GM19395 (cell line): ENCODE measurements at regions not wholly inside any gene's neighbourhood (a gene's known extent, or its start where the extent isn't known, plus 50 kb on each side); places are given as distances from the start of the nearest gene placed in this dataset.

Source experiments
- ATAC-seq: cut with Tn5 transposase; IDR thresholded peaks from one replicate; pipeline ENCODE4 v1.9.1; 2021; ENCODE audit warnings: mild to moderate bottlenecking, moderate library complexity; ENCODE audit not compliant: unreplicated experiment

DNA sequence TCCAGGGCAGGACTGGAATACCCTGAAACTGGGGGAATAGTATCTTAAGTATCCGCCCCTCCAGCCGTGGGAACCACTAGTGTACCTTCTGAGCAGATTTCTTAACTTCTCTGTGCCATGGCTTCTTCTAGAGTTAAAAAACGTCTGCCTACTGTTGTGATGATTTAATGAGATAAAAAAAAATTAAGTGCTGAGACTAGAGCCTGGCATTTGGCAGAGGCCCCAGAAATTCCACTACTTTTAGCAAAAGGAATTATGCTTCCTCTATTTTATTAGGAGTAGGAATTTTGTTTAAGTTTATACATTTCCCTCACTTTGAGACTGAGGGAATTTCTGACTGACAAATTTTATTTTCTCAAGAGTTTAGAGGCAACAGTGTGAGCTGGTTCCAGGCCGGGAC lies 371.2 kb upstream of the B3GAT1 start:
- no peak for ATAC-seq

DNA sequence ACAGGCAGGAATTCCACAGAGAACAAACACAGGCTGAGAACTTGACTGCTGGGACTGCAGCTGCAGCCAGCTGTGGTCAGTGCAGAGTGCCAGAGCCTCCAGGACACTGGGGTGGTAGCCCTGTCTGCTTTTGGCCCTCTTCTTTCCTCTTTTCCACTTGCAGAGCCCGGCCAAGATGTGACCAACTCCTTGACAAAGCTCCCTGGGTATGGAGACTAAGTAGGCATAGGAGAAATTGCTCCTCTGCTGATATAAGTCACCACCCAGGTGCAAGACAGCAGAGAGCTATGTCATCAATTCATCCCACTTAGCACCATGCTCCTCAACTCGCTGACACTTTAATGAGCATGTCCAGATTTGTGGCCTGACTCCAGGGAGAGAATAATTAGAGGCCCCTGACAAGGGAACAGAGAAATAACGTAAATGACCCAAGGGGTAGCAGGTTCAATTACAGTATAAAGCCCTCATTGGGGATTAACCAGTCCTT lies 369.4 kb upstream of the B3GAT1 start:
- no peak for ATAC-seq

DNA sequence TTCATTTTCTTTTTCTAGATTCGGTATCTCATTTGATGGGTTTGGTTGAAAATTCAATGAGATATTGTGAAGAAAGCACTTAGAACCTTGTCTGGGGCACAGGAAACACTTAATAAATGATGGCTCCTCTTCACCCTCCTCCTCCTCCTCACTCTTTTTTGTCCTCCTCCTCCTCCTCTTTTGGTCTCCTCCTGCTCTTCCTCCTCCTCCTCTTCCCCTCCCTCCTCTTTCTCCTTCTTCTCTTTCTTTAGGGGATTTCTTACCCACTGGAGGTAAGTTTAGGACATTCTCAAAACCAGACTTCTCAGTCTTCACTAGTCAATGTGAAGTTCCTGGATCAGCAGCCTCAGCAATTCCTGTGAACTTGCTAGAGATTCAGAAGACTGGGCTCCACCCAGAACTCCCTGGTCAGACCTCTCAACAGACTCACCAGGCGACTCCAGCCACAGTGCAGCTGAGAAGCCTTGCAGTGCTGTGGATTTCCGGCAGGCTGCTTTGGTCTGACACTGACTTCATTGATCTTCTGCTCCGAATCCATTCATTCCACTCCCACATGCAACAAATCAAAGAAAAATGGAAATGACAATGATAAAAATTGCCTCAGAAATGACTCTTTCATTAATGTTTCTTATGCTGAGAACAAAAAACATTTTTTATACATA lies 368.6 kb upstream of the B3GAT1 start:
- ATAC-seq = no peak

DNA sequence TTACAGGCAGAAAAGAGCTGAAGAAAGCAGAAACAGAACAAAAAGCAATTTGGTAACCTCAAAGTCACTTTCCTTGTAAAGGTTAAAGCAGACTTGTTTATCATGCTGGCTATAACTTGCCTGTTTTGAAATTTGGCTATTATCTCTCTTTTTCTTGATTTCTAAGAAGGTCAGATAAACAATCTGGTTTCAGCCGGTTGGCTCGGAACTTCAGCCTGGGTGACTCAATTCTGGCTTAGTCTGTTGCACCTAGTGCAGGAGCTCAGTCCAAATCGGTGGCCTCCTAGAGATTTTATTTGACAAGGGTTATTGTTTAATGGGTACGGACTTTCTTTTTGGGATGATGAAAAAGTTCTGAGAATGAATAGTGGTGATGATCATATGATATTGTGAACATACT lies 367.1 kb upstream of the B3GAT1 start:
- no peak for ATAC-seq

DNA sequence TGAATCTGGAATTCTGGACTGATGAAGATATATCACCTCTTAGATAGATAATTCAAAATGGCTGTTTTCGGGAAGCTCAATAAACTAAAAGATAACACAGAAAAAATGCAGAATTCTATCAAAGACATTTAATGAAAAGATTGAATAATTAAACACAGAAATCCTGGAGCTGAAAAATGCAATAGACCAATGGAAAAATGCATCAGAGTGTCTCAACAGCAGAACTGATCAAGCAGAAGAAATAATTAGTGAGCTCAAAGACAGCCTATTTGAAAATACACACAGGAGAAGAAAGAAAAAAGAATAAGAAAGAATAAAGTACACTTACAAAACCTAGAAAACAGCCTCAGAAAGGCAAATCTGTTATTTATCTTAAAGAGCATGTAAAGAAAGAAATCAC lies 356.4 kb upstream of the B3GAT1 start:
- ATAC-seq = no peak

DNA sequence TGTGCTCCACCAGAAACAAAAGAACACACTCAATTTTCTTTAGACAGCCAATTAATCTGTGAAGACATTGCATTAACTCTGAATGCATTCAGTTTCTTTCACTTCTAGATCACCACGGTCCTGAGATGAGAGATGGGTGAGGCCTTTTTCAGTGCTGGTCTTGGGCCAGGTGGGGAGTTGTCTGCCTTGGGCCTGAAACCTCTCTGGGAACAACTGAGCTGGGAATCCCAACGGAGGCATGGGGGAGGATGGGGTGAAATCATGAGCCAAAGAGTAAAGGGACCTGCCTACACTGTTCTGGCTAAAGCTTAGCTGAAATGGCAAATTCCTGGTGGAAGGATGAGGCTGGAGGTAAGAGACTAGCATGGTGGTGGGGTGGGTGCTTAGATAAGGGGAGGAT lies 353.5 kb upstream of the B3GAT1 start:
- ATAC-seq = no peak

GRCh38 chr11:134764966-134765365 lies 352.9 kb upstream of the B3GAT1 start:
- ATAC-seq = no peak

DNA sequence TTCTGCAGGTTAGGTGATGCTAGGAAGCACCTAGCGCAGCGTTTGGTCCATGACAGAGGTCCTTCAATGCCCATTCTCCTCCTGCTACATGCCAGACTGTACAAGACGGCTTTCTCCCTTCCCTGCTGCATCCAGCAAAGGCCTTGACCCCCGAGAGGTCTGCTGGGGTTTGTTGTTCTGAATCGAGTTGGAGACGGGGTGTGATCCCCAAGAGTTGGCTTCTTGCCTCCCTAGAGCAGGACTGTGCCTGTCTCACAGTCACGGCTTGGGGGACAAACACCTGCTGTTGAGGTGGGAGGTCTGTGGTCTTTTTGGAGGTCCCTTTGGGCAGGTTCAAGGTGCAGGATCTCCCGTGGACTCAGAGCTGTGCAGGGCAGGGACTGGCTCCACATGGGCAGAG lies 352.3 kb upstream of the B3GAT1 start:
- ATAC-seq = no peak

- no peak for ATAC-seq
These were observed 351.0 kb upstream of the B3GAT1 start for GRCh38 chr11:134763030-134763388.

DNA sequence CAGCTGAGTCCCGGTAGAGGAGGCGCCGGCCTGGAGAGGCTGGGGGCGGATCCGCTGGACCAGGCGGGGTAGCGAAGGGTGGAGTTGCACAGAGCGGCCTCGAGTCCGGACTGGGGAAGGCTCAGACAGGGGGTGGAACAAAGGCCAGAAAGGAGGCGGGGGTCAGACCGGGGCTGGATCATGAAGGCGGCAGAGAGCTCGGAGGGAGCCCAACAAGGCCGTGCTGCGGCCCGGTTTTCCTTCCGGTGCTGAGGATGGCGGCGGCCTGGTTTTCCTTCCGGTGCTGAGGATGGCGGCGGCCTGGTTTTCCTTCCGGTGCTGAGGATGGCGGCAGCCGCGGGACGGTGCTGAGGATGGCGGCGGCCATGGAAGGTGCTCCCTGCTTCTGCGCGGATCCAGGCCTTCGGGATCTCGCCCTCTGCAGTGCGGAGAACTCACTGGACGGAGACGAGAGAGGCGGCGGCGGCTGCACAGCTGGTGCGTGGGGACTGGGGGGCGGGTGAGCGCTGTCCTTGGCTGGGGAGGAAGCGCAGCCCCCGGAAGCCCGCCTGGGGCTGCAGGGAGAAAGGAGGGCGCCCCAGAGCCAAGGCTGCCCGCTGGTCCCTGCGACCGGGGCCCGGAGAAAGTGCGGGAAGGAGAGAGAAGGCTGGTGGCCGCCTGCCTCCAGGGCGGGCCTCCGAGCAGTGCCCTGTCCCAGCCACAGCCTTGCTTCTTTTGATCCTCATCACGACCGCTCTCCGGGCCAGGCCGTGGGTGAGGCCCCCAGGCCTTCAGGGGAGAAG lies 350.4 kb upstream of the B3GAT1 start:
- ATAC-seq = no peak

GRCh38 chr11:134761926-134762247 lies 349.8 kb upstream of the B3GAT1 start:
- ATAC-seq = no peak

DNA sequence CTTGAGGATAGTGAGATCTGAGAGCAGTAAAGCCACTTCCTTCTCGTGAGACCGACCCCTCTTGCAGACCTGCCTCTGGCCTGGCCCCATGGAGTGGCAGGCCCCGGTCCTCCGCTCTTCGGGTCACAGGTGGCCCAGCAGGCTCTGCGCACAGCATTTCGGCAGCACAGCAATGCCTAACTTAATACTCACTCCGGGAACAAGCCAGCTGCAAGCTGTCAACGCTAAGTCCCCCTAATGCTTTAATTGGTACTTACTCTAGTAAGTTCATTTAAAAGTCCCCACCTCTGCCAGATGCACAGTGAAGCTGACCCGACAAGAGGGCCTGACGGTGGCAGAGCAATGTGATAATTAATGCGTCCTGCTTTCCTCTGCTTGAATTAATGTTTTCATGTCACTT lies 349.3 kb upstream of the B3GAT1 start:
- ATAC-seq = no peak

DNA sequence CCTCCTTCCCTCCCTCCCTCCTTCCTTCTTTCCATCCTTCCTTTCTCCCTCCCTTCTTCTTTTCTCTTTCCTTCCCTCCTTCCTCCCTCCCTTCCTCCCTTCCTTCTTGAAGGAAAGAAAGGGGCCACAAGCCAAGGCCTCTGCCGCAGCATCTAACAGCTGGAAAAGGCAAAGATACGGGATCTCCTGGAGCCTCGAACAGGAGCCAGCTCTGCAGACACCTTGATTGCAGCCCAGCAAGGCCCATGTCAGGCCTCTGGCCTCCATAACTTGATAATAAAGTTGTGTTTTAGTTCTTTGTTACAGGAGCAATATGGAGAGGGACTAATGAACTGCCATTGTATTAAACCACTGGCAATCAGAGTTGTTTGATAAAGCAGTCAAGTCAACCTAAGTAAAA lies 348.9 kb upstream of the B3GAT1 start:
- no peak for ATAC-seq

- ATAC-seq = no peak
These were observed 348.3 kb upstream of the B3GAT1 start for GRCh38 chr11:134760299-134760698.

GRCh38 chr11:134759855-134760254 lies 347.8 kb upstream of the B3GAT1 start:
- no peak for ATAC-seq

DNA sequence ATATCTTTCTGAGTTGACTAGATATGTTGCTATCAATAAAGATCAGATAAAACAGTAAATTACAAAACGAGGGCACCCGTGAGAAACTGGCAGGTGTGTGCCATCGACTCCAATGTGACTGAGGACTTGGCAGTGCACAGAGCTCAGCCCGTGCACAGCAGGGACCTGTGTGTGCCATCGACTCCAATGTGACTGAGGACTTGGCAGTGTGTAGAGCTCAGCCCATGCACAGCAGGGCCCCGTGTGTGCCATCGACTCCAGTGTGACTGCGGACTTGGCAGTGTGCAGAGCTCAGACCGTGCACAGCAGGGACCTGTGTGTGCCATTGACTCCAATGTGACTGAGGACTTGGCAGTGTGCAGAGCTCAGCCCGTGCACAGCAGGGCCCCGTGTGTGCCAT lies 347.2 kb upstream of the B3GAT1 start:
- ATAC-seq = no peak

DNA sequence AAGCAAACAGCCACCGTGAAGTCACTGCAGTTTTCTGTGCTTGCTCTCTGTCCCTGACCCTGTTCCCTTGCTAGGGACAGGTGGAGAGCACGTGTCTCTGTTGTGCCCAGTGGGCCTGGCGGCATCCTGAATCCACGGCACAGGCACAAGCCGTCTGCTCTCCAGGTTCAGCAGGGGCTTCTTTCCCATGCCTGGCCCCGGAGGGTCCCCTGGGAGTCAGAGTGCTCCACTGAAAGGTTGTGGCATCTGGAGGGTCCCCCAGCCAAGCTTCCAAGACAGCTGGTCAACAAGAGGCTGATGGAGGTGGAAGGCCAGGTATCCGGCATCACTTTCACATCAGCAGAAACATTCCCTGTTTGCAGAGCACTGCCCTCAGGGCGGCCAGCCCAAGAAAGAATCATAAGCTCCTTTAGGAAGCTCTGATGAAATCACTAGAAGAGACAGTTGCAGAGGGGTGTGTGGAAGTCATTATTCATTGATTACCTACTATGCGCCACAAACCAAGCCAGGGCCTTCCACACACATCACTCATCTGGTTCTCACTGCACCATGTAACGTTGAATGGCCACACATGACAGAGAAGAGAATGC lies 346.4 kb upstream of the B3GAT1 start:
- no peak for ATAC-seq

GRCh38 chr11:134757633-134758032 lies 345.6 kb upstream of the B3GAT1 start:
- no peak for ATAC-seq

GRCh38 chr11:134756811-134757540 lies 344.9 kb upstream of the B3GAT1 start:
- ATAC-seq = no peak

- ATAC-seq = no peak
These were observed 343.5 kb upstream of the B3GAT1 start for GRCh38 chr11:134755535-134755934.

DNA sequence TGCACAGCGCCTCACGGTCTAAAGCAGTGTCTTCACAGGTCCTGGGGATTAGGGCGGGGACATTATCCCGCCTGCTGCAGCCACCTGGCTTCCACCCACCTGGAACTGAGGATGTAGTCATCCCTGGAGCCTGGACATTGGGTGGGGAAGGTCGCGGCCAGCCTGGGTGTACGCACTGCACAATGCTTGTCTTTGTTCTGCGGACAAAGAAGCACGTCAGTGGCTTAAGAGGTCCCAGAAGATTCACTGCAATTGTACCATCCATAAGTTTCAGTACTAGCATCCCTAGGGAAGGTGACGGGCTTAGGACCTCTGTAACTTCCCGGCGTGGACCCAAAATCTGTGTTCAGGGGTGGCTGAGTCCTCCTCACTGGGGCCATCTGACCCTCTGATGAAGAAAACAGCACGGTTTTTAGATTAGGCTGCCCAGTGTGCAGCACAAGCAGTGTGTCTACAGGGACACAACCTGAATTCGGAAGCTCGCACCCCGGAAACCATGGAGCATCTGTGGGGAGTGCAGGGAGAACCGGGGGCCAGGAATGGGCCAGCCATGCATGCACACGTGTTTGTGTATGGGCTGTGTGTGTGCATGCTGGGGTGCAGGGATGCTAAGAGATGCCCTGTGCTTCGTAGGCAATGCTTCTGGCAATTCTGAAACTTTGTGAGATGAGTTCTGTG lies 342.6 kb upstream of the B3GAT1 start:
- no peak for ATAC-seq
